ENCODE measurements at regions not wholly inside any gene's neighbourhood (a gene's known extent, or its start where the extent isn't known, plus 50 kb on each side); places are given as distances from the start of the nearest gene placed in this dataset.

DNA sequence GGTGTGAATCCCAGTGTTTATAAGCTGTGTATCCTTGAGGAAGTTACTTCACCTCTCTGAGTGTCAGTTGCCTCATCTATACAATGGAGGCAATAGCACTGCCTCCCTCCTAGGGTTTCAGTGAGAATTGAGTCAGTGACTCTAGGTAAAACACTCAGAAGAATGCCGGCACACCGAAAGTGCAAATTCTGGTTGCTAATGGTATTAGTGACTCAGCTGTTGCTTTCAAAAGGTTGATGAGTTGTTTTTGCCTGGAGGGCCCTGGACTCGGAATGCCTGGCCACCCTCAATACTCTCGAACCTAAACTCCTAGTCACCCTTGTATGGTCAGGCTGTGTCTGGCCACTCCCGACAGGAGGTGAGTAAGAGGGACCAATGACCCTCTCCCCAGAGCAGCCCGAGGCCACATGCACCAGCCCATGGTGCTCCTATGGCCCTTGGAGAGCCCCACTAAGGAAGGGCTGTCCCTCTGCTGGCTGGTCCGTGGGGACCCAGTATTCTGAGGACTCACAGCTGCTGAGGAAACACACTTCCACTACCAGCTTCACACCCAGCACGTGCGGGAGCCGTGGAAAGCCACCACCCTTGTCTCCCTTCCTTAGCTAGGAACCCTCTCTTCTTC is 60.2 kb downstream of the CALML3 start:
- no peak for DNase-seq
- Histone ChIP-seq H3K36me3 (no peaks in the 10 kb centered on the region), H3K9ac (ENCODE audit: low read depth in 2 of 2, low read length in 2 of 2) (no peak overlapping the region)

DNA sequence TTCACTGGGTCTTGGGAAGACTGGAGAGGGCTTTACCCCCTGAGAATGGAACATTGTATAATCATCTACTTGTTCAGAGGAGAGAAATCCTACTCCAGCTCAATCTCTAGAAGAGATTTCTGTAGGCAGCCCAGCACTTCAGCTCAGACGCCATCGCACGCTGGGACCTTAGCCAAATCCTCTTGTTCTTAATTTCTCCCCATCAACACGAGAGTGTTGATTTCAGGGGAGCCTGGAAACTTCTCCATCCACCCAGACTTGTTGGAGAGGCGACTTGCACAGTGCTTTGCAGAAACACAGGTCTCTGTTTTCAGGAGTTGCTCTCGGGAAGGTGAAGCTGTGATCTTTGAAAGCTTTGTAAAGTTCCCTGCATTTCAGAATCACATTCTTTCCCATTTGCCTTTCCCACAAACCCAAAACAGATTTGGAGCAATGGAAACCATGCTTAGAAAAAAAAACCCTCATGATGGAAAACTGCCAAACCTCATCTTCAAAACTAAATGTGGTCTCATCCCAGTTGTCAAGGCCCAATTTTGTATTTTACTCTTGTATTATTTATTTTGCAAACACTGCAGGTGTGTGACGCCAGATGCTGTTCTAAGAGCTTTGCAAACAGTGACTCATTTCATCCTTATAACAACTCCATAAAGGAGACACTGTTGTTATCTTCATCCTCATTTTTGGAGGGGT is 60.9 kb downstream of the CALML3 start:
- DNase-seq = no peak
- TF ChIP-seq, protein P1, sequence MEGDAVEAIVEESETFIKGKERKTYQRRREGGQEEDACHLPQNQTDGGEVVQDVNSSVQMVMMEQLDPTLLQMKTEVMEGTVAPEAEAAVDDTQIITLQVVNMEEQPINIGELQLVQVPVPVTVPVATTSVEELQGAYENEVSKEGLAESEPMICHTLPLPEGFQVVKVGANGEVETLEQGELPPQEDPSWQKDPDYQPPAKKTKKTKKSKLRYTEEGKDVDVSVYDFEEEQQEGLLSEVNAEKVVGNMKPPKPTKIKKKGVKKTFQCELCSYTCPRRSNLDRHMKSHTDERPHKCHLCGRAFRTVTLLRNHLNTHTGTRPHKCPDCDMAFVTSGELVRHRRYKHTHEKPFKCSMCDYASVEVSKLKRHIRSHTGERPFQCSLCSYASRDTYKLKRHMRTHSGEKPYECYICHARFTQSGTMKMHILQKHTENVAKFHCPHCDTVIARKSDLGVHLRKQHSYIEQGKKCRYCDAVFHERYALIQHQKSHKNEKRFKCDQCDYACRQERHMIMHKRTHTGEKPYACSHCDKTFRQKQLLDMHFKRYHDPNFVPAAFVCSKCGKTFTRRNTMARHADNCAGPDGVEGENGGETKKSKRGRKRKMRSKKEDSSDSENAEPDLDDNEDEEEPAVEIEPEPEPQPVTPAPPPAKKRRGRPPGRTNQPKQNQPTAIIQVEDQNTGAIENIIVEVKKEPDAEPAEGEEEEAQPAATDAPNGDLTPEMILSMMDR (IDR thresholded peaks at IDR 0.05) = no peak
- no peaks in the 10 kb centered on the region for H3K9me3 ChIP-seq
- no peak overlapping the region for H3K27ac ChIP-seq
- H3K4me1 ChIP-seq = peaks cover 6% of the 10 kb centered on the region
- no peaks in the 10 kb centered on the region for H3K27me3 ChIP-seq
- H3K9ac ChIP-seq (ENCODE audit: low read depth in 2 of 2, low read length in 2 of 2) = no peak overlapping the region
- H3K4me3 ChIP-seq = no peak overlapping the region
- no peaks in the 10 kb centered on the region for H3K36me3 ChIP-seq
- intact Hi-C loops (cut with DNase I) = no loop called here

More for the DNA sequence above, 60.2 kb downstream of the CALML3 start:
- peaks cover 6% of the 10 kb centered on the region for H3K4me1 ChIP-seq
- no peak overlapping the region for H3K4me3 ChIP-seq
- TF ChIP-seq, protein P1 (IDR thresholded peaks at IDR 0.05) = no peak
- H3K27ac ChIP-seq = no peak overlapping the region
- intact Hi-C loops (cut with DNase I) = no loop called here
- no peaks in the 10 kb centered on the region for H3K9me3 ChIP-seq
- no peaks in the 10 kb centered on the region for H3K27me3 ChIP-seq

DNA sequence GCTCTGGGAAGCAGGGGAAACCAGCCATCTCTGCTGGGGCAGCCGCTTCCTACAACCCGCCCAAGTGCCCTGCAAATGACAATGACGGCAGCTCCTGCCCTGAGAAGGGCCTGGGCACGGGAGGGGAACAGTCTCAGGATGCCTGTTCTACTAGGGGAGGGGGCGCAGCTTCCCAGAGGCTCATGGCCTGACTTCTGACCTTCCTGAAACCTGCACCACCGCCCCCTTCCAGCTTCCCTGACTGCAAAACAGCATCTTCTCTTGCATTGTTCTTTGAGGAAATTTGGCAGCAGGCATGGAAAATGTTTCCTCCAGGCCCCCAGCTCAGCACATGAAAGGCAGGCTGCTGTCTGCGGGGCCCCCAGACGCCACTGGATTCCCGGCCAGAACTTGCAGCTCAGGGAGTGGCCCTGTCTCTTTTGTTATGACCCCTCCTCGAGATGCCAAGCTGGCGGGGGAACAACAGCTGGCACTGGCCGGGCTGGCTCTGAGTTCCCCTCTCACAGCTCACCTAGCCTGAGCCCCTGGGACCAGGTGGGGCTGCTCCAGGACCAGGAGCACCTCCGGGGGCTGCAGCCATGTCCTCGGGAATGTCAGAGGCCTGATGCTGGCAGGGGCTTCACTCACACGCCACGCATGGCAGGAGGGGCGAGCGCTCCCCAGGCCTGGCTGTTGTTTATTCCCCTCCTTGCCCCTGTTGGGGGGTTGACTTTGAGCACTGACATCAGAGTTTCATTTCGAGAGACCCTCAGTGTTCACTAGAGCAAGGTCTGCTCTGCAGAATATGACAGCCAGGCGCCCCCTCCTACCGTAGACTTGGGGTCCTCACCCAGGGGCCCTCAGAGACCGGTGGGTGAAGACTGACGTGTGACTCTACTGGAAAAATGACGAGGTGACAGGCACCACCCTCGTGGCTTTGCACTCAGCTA is 62.7 kb downstream of the CALML3 start:
- intact Hi-C loops (cut with DNase I) = no loop called here
- TF ChIP-seq, protein P1 (IDR thresholded peaks at IDR 0.05) = no peak
- no peaks in the 10 kb centered on the region for H3K36me3 ChIP-seq
- H3K4me3 ChIP-seq = no peak overlapping the region
- DNase-seq = no peak
- H3K9me3 ChIP-seq = no peaks in the 10 kb centered on the region
- no peak overlapping the region for H3K9ac ChIP-seq (ENCODE audit: low read depth in 2 of 2, low read length in 2 of 2)
- H3K27ac ChIP-seq = no peak overlapping the region
- H3K27me3 ChIP-seq = no peaks in the 10 kb centered on the region
- peaks cover 6% of the 10 kb centered on the region for H3K4me1 ChIP-seq

DNA sequence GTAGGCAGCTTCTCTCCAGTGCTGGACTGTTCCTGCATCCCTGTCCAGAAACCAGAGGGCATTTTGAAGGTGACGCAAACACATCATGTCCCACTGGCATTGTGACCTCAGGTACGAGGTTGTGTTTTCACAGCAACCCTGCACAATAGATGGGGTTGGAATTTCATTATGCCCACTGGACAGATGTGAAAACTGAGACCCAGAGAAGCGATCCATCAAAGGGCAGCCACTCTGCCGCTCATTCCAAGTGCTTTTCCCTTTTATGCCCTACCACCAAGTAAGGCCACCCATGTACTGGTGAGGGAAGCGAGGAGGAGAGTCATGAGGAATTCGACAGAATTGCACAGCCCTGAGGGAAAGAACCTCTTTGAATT is 63.3 kb downstream of the CALML3 start:
- Histone ChIP-seq H3K36me3 (no peaks in the 10 kb centered on the region), H3K27ac (no peak overlapping the region), H3K9me3 (no peaks in the 10 kb centered on the region), H3K9ac (ENCODE audit: low read depth in 2 of 2, low read length in 2 of 2) (no peak overlapping the region), H3K4me1 (peaks cover 6% of the 10 kb centered on the region), H3K27me3 (no peaks in the 10 kb centered on the region), H3K4me3 (no peak overlapping the region)
- TF ChIP-seq, protein P1 (IDR thresholded peaks at IDR 0.05) = no peak
- no peak for DNase-seq
- intact Hi-C loops (cut with DNase I) = no loop called here

DNA sequence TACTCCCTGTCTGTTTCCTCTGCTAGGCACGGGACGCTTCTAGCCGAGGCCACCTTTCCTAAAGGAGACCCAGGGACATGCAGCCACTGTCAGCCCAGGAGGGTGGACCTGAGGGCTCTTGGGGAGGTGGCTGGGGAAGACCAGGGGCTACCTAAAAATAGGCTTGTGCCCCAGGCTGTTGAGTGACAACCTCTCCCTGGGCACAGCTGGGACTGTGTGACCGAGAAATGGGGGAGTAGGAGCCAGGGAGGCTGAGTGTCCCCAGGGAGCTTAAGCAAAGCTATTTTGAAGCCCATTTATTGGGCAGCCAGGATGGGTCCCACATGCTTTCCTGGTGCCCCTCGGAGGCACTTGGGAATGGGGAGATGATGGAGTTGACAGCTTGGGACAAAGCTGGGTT is 63.8 kb downstream of the CALML3 start:
- H3K36me3 ChIP-seq = no peaks in the 10 kb centered on the region
- peaks cover 5% of the 10 kb centered on the region for H3K4me1 ChIP-seq
- no peak overlapping the region for H3K27ac ChIP-seq
- no peak overlapping the region for H3K9ac ChIP-seq (ENCODE audit: low read depth in 2 of 2, low read length in 2 of 2)
- intact Hi-C loops (cut with DNase I) = no loop called here
- no peak for DNase-seq
- H3K9me3 ChIP-seq = no peaks in the 10 kb centered on the region
- H3K4me3 ChIP-seq = no peak overlapping the region
- TF ChIP-seq, protein P1 (IDR thresholded peaks at IDR 0.05) = no peak
- H3K27me3 ChIP-seq = no peaks in the 10 kb centered on the region
